ENCODE measurements at regions not wholly inside any gene's neighbourhood (a gene's known extent, or its start where the extent isn't known, plus 50 kb on each side); places are given as distances from the start of the nearest gene placed in this dataset.
A peak's percentile ranks its signal among the peaks of the same experiment; 100 is the strongest.

- DNase-seq, result no peak
Observed at GRCh38 chr4:23333556-23333945, 556.3 kb downstream of the PPARGC1A start.

DNA sequence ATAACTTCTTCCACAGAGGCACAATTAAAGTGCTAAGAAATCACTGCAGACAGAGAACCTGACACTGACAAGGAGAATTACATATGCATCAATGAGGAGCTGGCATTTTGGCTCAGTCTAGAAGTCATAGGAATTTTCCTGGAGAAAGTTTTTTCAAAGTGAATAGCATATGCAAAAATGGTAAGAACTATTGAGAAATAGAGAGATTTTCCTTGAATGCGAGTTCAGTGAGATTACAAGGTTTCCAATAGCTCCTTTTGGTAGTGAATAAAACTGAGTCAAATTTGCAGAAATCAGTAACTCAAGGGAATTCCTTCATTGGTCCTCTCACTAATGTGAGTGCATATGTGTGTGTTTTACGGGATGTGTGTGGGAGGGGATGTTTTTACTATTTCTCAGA, 557.5 kb downstream of the PPARGC1A start:
- DNase-seq, result no peak

GRCh38 chr4:23327120-23327519, 562.7 kb downstream of the PPARGC1A start:
- no peak for DNase-seq

DNA sequence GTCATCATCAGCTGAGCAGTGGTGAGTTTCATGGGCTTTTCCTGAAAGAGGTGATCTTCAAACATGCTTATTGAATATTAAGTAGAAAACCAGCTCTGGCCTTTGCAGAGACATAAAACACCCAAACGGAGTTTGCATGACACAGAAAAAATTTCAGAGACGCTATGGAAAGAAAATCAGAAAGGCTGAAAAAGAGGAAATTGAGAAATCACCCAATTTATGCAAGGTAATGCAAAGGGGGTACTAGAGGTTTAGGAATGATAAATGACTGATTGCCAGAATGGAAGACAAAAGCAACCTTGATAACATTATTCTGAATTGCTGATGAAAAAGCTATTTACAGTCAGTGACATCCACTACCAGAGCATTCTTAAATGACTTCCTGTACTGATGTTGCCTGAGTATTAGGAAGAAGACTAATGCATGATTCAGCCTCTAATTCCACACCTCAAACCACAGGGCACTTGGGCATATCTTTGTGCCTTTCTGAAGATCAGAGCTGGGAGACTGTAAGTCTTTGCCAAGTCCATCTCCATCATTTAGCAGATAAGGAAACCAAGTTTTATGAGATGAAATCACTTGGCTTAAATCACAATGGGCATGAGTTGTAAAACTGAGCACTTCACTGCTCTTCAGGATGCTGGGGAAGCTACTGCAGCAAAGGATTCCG, 565.7 kb downstream of the PPARGC1A start:
- peak; percentile 35 for DNase-seq

DNA sequence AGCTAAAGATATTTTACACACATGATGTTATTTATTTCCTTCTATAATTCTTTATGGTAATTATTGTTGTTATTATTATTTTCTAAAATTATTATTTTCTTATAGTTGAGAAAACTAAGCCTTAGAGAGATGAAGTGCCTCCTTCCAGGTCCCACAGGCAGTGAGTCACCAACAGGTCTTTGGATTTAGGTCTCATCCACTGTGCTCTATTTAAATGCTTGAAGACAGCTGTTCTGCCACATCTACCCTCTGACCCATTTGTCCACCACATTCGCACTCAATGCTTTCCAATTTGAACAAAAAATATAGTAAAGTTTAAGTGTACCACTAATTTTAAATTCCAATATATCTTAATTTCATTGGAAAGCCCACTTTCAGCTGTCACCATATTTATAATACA, 566.4 kb downstream of the PPARGC1A start:
- no peak for DNase-seq

- DNase-seq, result no peak
Observed at GRCh38 chr4:23322732-23323131, 567.1 kb downstream of the PPARGC1A start.

- no peak for DNase-seq
Observed at GRCh38 chr4:23320931-23321587, 568.8 kb downstream of the PPARGC1A start.

DNA sequence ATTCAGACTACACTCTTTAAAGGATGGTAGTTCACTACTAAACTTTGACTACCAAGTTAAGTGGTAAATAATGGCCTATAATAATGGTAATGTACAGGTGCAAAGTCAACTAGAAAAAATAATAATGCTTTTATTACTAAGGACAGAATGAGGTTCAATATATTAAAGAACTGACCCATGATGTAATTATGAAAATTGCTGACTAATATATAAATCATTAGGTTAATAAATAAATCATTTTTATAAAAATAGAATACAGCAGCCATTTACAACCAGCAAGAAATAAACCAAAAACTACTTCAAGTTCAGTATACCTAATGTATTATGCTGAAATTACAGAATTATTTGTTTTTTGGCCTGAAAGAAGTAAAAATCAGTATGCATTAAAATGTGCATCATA, 577.2 kb downstream of the PPARGC1A start:
- no peak for DNase-seq

DNA sequence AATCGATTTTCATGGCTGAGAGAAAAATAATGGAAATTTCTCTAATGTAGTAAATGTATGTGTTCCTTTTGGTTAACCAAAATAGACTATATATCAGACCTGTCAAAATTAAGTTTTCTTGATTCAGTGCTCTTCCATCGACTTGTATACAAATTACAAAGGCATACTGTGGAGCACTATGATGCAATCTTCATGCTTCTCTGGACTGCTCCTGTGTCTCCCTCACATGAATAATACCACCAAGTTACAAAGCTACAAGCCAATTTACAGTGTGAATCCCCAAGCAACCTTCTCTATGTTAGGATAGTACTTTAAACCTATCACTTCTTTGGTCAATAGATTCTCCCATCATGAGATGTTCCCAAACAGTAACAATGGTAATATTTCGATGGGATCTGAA, 577.9 kb downstream of the PPARGC1A start:
- no peak for DNase-seq

DNA sequence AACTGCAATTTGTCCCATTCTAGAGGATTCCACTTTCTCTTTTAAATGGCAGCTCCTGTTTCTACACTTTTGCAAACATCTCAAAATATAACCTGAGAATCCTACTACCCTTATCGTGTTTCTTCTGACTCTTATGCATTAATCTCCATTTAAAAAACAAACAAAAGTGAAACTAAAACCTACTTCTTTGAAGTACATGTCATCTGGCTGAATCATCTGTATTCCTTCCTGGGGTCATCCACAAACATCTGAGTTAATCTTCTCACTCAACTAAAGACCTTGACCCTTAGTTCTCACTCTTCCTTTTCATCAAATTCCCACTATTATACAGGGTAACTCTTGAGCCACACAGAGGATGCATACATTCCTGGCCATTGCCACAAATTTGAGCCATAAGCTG, 584.8 kb downstream of the PPARGC1A start:
- DNase-seq, result peak; percentile 1

DNA sequence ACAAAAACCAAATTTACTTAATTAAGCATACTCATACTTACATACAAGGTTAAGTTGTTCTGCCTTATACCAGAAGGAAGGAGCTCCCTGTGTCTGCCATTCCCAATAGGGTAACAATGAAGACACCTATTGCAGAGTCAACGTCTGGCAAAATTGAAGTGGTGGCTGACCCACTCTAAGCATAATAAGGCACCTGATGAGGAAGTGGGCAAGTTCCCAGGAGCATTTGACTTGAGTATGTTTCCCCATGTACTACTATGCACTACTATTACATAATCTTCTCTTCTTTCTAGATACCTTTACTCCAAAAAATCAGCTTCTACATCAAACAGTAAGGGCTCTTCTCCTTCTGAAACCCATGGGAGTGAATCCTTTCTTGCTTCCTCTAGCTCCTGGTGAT, 591.5 kb downstream of the PPARGC1A start:
- no peak for DNase-seq

GRCh38 chr4:23297327-23297726, 592.5 kb downstream of the PPARGC1A start:
- DNase-seq, result no peak

GRCh38 chr4:23291139-23291538, 598.4 kb downstream of the GBA3 start:
- no peak for DNase-seq

DNA sequence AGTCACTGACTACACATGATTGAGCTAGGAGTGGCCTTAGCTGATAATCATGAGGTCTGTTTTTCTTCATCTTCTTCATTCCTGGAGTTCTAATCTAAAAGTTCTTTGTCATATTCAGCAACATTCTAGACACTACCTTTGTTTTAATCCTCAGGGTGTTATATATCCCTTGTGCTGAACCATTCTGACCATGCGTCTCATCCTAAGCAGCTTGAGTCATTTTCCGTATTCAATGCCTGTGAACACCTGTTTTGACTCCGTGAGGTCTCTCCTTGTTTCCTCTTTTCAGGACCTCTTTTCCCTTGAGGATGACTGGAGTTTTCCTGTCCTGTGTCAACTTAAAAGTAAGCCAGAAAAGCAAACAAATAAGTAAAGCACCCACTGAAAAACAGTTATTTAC, 597.9 kb downstream of the GBA3 start:
- no peak for DNase-seq

DNA sequence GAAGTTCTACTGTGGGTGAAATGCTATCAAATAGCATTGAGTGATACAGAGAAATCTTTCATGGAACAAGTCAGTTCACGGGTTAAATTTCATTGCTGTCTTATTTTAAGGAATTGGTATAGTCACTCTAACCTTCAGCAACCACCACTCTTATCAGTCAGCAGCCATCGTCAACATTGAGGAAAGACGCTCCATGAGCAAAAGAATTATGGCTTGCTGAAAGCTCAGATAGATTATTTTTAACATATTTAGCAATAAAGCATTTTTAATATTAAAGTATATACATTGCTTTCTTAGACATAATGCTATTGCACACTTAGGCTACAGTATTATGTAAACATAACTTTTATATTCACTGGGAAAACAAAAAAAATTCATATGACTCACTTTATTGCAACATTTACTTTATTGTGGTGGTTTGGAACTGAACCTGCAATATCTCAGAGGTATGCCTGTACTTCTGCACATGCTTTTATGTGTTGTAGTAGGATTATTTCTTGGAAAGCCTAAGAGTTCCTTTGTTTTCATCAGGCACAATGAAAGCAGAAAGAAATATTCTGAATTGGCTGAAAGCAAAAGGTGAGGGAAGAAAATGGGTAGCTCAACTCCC, 586.7 kb downstream of the GBA3 start:
- peak; percentile 1 for DNase-seq

GRCh38 chr4:23278845-23279244, 586.1 kb downstream of the GBA3 start:
- no peak for DNase-seq

DNA sequence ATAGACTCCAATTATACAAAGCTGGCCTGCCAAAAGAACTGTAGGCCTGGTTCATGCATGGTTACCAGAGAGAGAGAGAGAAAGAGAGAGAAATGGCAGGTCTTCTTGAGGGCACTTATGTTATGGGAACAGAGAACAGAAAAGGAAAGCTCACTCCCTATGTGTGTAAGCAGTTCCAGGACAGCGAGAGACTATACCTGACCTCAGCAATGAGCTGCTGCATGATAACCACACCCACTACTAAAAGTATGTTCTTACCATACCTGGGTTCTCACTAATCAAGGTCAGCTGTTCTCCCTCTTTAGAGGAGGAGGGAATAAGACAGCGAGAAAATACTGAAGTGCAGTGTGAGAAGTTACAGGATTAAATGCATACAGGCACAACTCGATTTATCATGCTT, 583.3 kb downstream of the GBA3 start:
- no peak for DNase-seq

DNA sequence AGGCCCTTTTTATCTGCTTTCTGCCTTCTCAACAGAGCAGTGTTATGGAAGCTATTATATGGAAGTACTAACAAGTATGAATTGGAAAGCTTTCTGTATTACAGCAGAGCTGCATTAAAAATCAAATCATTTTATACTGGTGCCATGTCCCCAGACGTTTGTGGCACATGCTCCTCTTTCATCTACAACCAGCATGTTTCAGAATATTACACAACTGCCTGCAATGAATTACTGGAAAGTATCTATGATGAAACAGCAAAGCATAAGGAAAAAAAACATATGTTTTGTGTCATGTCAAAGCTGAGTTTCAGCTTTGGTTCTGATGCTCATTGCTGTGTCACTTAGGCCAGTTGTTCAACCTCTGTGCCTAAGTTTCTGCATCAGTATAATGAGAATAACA, 576.8 kb downstream of the GBA3 start:
- DNase-seq, result peak; percentile 3

GRCh38 chr4:23268072-23268771, 575.5 kb downstream of the GBA3 start:
- no peak for DNase-seq

DNA sequence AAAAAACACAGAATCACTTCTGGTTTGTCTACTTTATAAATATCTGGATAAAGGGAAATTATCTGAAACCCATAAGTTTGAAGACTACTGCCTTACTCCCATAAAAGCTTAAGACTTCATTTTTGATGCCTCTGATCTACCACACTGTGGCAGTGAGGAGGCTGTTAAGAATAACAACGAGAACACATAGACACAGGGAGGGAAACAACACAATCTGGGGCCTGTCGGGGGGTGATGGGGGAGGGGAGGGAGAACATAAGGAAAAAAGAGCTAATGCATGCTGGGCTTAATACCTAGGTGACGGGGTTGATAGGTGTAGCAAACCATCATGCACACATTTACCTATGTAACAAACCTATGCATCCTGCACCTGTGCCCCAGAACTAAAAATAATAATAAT, 573.7 kb downstream of the GBA3 start:
- no peak for DNase-seq

GRCh38 chr4:23260511-23260910, 567.8 kb downstream of the GBA3 start:
- no peak for DNase-seq

GRCh38 chr4:23245203-23245832, 552.6 kb downstream of the GBA3 start:
- DNase-seq, result no peak

GRCh38 chr4:23242962-23243361, 550.2 kb downstream of the GBA3 start:
- DNase-seq, result no peak

All from fibroblast of skin of right quadriceps (primary cell).